HCT116 (cell line): ENCODE measurements at regions not wholly inside any gene's neighbourhood (a gene's known extent, or its start where the extent isn't known, plus 50 kb on each side); places are given as distances from the start of the nearest gene placed in this dataset.
A peak's percentile ranks its signal among the peaks of the same experiment; 100 is the strongest.
"Not testable (repeated sequence)": the region's sequence is repeated elsewhere in the genome, so short reads cannot be mapped to it uniquely, and the experiment has no call there.

Experiments
- ATAC-seq: fragments of 200-7000 bp; cut with Tn5 transposase; 2 replicates; pipeline ENCODE4 v1.9.1; 2020; ENCODE audit warnings: mild to moderate bottlenecking, moderate library complexity
- BruUV-seq: library from RNA; stranded (reverse); fragments of 400-500 nt; replicated peaks from 2 replicates; lab custom pipeline; 2021; lab: Mats Ljungman, UMichigan
- CTCF ChIA-PET: fragments of 300-600 bp; sonication (Branson Sonifier 250); formaldehyde crosslinking; loops from one replicate; lab custom pipeline; 2021; ENCODE audit warnings: antibody characterized with exemption; lab: Charles Lee
- POLR2A ChIA-PET: fragments of 300-600, 350-600 bp; sonication (Branson Sonifier 250); formaldehyde crosslinking; loops from one replicate; lab custom pipeline; 2021; ENCODE audit warnings: antibody characterized with exemption; lab: Charles Lee
- RAD21 ChIA-PET, 2 experiments: fragments of 300-600 bp; sonication (Branson Sonifier 250); formaldehyde crosslinking; loops; one replicate each; lab custom pipeline; 2023; ENCODE audit warnings: low total read pairs in 2 of 2; ENCODE audit not compliant: uncharacterized antibody in 2 of 2, unreplicated experiment in 2 of 2, low non-redundant PET in 1 of 2; lab: Charles Lee
- DNase-seq: peaks from one replicate; pipeline ENCODE4 v3.0.0-alpha.2; 2010; ENCODE audit warnings: low read depth, low spot score
- H2AFZ ChIP-seq: fragments of 200-600 bp; shearing (Covaris generic), sonication (generic); 2 replicates; pipeline ENCODE4 v1.6.1; 2017; ENCODE audit warnings: low read depth, mixed run types, mixed read lengths, antibody characterized with exemption, low read length; ENCODE audit not compliant: poor library complexity, severe bottlenecking
- H3K27ac ChIP-seq: 2 replicates; pipeline ENCODE4 v1.5.1; 2012; ENCODE audit warnings: low read depth, low read length
- H3K27me3 ChIP-seq: fragments of 200-600 bp; sonication (generic); 2 replicates; pipeline ENCODE4 v1.6.1; 2016; ENCODE audit warnings: mixed run types, low read length, mixed read lengths; ENCODE audit not compliant: insufficient read depth
- H3K36me3 ChIP-seq, 2 experiments: fragments of 200-500 bp in 1 of 2; fragments of 200-600 bp in 1 of 2; sonication (Bioruptor generic) in 1 of 2; sonication (generic) in 1 of 2; 2 replicates each; pipeline versions ENCODE4 v1.5.1 to v1.6.1; 2014 to 2016; ENCODE audit warnings: low read length in 2 of 2, inconsistent platforms in 1 of 2, mixed read lengths in 1 of 2, mixed run types in 1 of 2; ENCODE audit not compliant: insufficient read depth in 2 of 2, control insufficient read depth in 1 of 2
- H3K4me1 ChIP-seq, 2 experiments: fragments of 200-600 bp in 1 of 2; sonication (generic) in 1 of 2; 2 replicates each; pipeline versions ENCODE4 v1.5.1 to v1.6.1; 2012 to 2017; ENCODE audit warnings: low read length in 2 of 2, inconsistent platforms in 1 of 2, mild to moderate bottlenecking in 1 of 2, mixed read lengths in 1 of 2, mixed run types in 1 of 2, moderate library complexity in 1 of 2; ENCODE audit not compliant: insufficient read depth in 2 of 2, control insufficient read depth in 1 of 2
- H3K4me2 ChIP-seq: fragments of 200-600 bp; sonication (generic); 2 replicates; pipeline ENCODE4 v1.6.1; 2017; ENCODE audit warnings: mixed run types, low read length, mixed read lengths
- H3K4me3 ChIP-seq, 2 experiments: fragments of 200-600 bp in 1 of 2; sonication (generic) in 1 of 2; replicated peaks in 1 of 2; 2 replicates each; pipeline ENCODE4 v1.5.1; 2011 to 2016; ENCODE audit warnings: low read length in 2 of 2, control low read depth in 1 of 2, low read depth in 1 of 2, mild to moderate bottlenecking in 1 of 2, mixed read lengths in 1 of 2, mixed run types in 1 of 2
- H3K79me2 ChIP-seq: fragments of 200-600 bp; sonication (generic); 2 replicates; pipeline ENCODE4 v1.6.1; 2017; ENCODE audit warnings: mild to moderate bottlenecking, mixed run types, low read length, moderate library complexity, mixed read lengths; ENCODE audit not compliant: insufficient read depth
- H3K9ac ChIP-seq: fragments of 200-600 bp; sonication (generic); 2 replicates; pipeline ENCODE4 v1.6.1; 2016; ENCODE audit warnings: low read length, mixed read lengths
- H3K9me2 ChIP-seq: fragments of 200-600 bp; sonication (generic), shearing (Covaris generic); 2 replicates; pipeline ENCODE4 v1.6.1; 2017; ENCODE audit warnings: mixed run types, mild to moderate bottlenecking, moderate library complexity; ENCODE audit not compliant: insufficient read depth
- H3K9me3 ChIP-seq, 2 experiments: fragments of 200-500 bp in 1 of 2; fragments of 200-600 bp in 1 of 2; sonication (Bioruptor generic) in 1 of 2; sonication (generic) in 1 of 2; 2 replicates each; pipeline ENCODE4 v1.6.1; 2014 to 2017; ENCODE audit warnings: low read length in 2 of 2, mixed read lengths in 2 of 2, inconsistent platforms in 1 of 2, low read depth in 1 of 2, mild to moderate bottlenecking in 1 of 2, mixed run types in 1 of 2, moderate library complexity in 1 of 2; ENCODE audit not compliant: control insufficient read depth in 1 of 2, insufficient read depth in 1 of 2
- H4K20me1 ChIP-seq: fragments of 200-600 bp; sonication (generic), shearing (Covaris generic); 2 replicates; pipeline ENCODE4 v1.6.1; 2017; ENCODE audit warnings: mixed run types, mild to moderate bottlenecking, moderate library complexity; ENCODE audit not compliant: insufficient read depth
- FOSL1 ChIP-seq: IDR thresholded peaks from 2 replicates; pipeline ENCODE4 v1.6.1; 2012; ENCODE audit warnings: low read depth
- JUND ChIP-seq: IDR thresholded peaks from 2 replicates; pipeline ENCODE4 v1.6.1; 2012
- POLR2A ChIP-seq: IDR thresholded peaks from 2 replicates; pipeline ENCODE4 v1.7.0; 2011; ENCODE audit warnings: borderline replicate concordance; ENCODE audit not compliant: insufficient read depth, insufficient read length; ENCODE audit errors: extremely low read depth
- SRF ChIP-seq: IDR thresholded peaks from 2 replicates; pipeline ENCODE4 v1.6.1; 2012; ENCODE audit warnings: low read depth
- YY1 ChIP-seq: IDR thresholded peaks from 2 replicates; pipeline ENCODE4 v1.6.1; 2011; ENCODE audit warnings: low read length, low read depth, moderate library complexity, mild to moderate bottlenecking; ENCODE audit not compliant: insufficient replicate concordance; ENCODE audit errors: extremely low read depth
- intact Hi-C: fragments of 100-400 bp; cut with micrococcal nuclease; formaldehyde crosslinking; loops from 2 replicates; pipeline ENCODE4 v1.10.0; 2022
- TF ChIP-seq, protein P1 (sequence below): IDR thresholded peaks from 2 replicates; pipeline ENCODE4 v1.6.1; 2012; ENCODE audit warnings: low read depth

DNA sequence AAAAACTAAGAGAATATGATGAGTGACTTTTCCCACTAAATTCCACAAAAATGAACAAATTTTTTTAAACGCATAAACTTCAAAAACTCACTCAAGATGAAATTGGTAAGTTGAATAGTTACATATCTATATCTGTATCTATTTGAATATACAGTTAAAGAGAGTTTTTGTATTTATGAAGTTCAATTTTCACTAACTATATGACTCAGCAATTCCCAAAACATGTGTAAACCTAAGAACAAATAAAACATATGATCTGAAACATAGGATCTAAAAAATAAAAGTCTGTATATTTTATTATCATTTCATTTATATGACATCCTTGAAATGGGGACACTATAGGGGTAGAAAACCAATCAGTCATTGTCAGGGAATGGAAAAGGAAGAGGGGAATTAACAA, 105.7 kb upstream of the SNX7 start:
- H3K9me3 ChIP-seq, result no peaks in the 10 kb centered on the region
- intact Hi-C loops, result no loop called here
- no peaks in the 10 kb centered on the region for H3K27me3 ChIP-seq
- ChIA-PET CTCF (no interaction called here), RAD21 (no interaction called here), POLR2A (no interaction called here)
- no peak overlapping the region for H3K9ac ChIP-seq
- no peaks in the 10 kb centered on the region for H3K4me1 ChIP-seq
- no peaks in the 10 kb centered on the region for H3K36me3 ChIP-seq
- peak overlapping the region; percentile 44 for H2AFZ ChIP-seq
- H3K9me2 ChIP-seq, result no peaks in the 10 kb centered on the region
- TF ChIP-seq SRF, result no peak
- no peak for TF ChIP-seq FOSL1
- TF ChIP-seq, protein P1, sequence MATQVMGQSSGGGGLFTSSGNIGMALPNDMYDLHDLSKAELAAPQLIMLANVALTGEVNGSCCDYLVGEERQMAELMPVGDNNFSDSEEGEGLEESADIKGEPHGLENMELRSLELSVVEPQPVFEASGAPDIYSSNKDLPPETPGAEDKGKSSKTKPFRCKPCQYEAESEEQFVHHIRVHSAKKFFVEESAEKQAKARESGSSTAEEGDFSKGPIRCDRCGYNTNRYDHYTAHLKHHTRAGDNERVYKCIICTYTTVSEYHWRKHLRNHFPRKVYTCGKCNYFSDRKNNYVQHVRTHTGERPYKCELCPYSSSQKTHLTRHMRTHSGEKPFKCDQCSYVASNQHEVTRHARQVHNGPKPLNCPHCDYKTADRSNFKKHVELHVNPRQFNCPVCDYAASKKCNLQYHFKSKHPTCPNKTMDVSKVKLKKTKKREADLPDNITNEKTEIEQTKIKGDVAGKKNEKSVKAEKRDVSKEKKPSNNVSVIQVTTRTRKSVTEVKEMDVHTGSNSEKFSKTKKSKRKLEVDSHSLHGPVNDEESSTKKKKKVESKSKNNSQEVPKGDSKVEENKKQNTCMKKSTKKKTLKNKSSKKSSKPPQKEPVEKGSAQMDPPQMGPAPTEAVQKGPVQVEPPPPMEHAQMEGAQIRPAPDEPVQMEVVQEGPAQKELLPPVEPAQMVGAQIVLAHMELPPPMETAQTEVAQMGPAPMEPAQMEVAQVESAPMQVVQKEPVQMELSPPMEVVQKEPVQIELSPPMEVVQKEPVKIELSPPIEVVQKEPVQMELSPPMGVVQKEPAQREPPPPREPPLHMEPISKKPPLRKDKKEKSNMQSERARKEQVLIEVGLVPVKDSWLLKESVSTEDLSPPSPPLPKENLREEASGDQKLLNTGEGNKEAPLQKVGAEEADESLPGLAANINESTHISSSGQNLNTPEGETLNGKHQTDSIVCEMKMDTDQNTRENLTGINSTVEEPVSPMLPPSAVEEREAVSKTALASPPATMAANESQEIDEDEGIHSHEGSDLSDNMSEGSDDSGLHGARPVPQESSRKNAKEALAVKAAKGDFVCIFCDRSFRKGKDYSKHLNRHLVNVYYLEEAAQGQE, result no peak
- TF ChIP-seq YY1, result no peak
- no peak for TF ChIP-seq JUND
- no peak for TF ChIP-seq POLR2A
- no peak overlapping the region for H3K4me2 ChIP-seq
- no peaks in the 10 kb centered on the region for H3K79me2 ChIP-seq
- H3K4me3 ChIP-seq, result no peak overlapping the region
- BruUV-seq, result no TSS peak
- DNase-seq, result no peak
- H3K27ac ChIP-seq, result no peak overlapping the region
- H4K20me1 ChIP-seq, result no peaks in the 10 kb centered on the region
- ATAC-seq, result no peak

DNA sequence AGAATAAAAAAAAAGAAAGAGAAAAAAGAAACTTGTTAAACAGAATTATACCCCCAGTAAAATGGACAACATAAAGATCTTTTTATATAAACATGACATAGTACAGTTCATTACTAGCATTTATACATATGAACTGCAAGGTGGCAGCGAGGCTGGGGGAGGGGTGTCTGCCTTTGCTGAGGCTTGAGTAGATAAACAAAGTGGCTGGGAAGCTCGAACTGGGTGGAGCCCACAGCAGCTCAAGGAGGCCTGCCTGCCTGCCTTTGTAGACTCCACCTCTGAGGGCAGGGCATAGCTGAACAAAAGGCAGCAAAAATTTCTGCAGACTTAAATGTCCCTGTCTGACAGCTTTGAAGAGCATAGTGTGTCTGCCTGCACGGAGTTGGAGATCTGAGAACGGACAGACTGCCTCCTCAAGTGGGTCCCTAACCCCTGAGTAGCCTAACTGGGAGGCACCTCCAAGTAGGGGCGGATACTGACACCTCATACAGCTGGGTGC, 108.9 kb upstream of the SNX7 start:
- H3K4me2 ChIP-seq, H4K20me1 ChIP-seq, RAD21 ChIA-PET, BruUV-seq, POLR2A ChIA-PET, H3K9me2 ChIP-seq, H3K36me3 ChIP-seq, H2AFZ ChIP-seq, intact Hi-C loops, H3K79me2 ChIP-seq, H3K27ac ChIP-seq, CTCF ChIA-PET, H3K4me3 ChIP-seq, H3K9me3 ChIP-seq, H3K27me3 ChIP-seq, DNase-seq, H3K4me1 ChIP-seq, ATAC-seq, H3K9ac ChIP-seq: not testable (repeated sequence)
